Body of pancreas (tissue), 4 donors: ENCODE measurements at regions not wholly inside any gene's neighbourhood (a gene's known extent, or its start where the extent isn't known, plus 50 kb on each side); places are given as distances from the start of the nearest gene placed in this dataset.

Source experiments
- ATAC-seq: fragments of 150-250 bp; one replicate; pipeline ENCODE4 v1.9.1; 2016
- DNase-seq, 4 donors: peaks; one replicate each; pipeline ENCODE4 v3.0.0-alpha.2; 2019
- H3K27ac ChIP-seq, 4 donors: fragments of 200-600 bp; sonication (generic); 1 replicate in 3 of 4; 2 replicates in 1 of 4; pipeline versions ENCODE4 v1.5.1 to v1.6.1; 2016 to 2019; ENCODE audit warnings: mild to moderate bottlenecking in 1 of 4, mixed read lengths in 1 of 4, moderate library complexity in 1 of 4
- H3K27me3 ChIP-seq, 2 donors: fragments of 200-600 bp; sonication (generic); one replicate each; pipeline ENCODE4 v1.6.0; 2016; ENCODE audit warnings: mild to moderate bottlenecking in 1 of 2
- H3K36me3 ChIP-seq, 2 donors: fragments of 200-600 bp; sonication (generic); replicated peaks in 1 of 2; 2 replicates each; pipeline ENCODE4 v1.5.1; 2016; ENCODE audit warnings: low read depth in 2 of 2; ENCODE audit not compliant: insufficient read depth in 1 of 2
- H3K4me1 ChIP-seq: fragments of 200-600 bp; sonication (generic); one replicate; pipeline ENCODE4 v1.6.0; 2016
- H3K4me3 ChIP-seq, 2 donors: fragments of 200-600 bp; sonication (generic); 1 replicate in 1 of 2; 2 replicates in 1 of 2; pipeline ENCODE4 v1.5.1; 2016 to 2019
- H3K9me3 ChIP-seq, 3 donors: fragments of 200-600 bp; sonication (generic); 1 replicate in 2 of 3; 2 replicates in 1 of 3; pipeline ENCODE4 v1.5.1; 2016
- POLR2A ChIP-seq, 3 donors: fragments of 450-650 bp; IDR thresholded peaks; one replicate each; pipeline ENCODE4 v1.6.1; 2016; ENCODE audit warnings: antibody characterized with exemption in 3 of 3, mild to moderate bottlenecking in 2 of 3
- WGBS, 2 donors: methylation state at CpG; one replicate each; pipeline ENCODE4 v1.1.5; 2017; 5-methylcytosine and 5-hydroxymethylcytosine counted together
- intact Hi-C: fragments of 100-400 bp; cut with DNase I; formaldehyde crosslinking; loops from one replicate; pipeline ENCODE4 v1.15.1; 2023
- TF ChIP-seq, protein P1 (sequence below), 7 experiments: fragments of 450-650 bp in 4 of 7; fragments of 200-600 bp in 3 of 7; sonication (generic) in 3 of 7; IDR thresholded peaks; one replicate each; pipeline ENCODE4 v1.5.1; 2016 to 2019; ENCODE audit warnings: antibody characterized with exemption in 7 of 7

DNA sequence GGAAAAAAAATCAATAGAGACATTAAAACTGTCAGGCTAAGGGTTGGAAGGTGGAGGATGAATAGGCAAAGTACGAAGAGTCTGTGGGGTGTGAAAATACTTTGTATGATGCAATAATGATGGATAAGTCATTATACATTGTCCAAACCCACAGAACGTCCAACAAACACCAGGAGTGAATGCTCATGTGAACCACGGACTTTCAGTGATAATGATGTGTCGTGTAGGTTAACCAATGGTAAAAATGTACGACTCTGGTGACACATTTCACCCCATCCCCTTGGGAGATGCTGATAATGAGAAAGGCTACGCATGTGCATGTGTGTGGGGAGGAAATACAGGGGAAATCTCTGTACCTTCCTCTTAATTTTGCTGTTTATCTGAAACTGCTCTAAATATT, 665.2 kb downstream of the FAT4 start:
- WGBS, 2 donors = 64 to 69% methylated on average over 6 of the region's 6 CpGs
- H3K9me3 ChIP-seq = no peaks in the 10 kb centered on the region
- H3K4me1 ChIP-seq = no peaks in the 10 kb centered on the region
- H3K4me3 ChIP-seq = no peak overlapping the region
- no peak overlapping the region for H3K27ac ChIP-seq
- DNase-seq = no peak
- no peaks in the 10 kb centered on the region for H3K36me3 ChIP-seq
- H3K27me3 ChIP-seq = no peaks in the 10 kb centered on the region
- intact Hi-C loops = no loop called here
- TF ChIP-seq, protein P1, sequence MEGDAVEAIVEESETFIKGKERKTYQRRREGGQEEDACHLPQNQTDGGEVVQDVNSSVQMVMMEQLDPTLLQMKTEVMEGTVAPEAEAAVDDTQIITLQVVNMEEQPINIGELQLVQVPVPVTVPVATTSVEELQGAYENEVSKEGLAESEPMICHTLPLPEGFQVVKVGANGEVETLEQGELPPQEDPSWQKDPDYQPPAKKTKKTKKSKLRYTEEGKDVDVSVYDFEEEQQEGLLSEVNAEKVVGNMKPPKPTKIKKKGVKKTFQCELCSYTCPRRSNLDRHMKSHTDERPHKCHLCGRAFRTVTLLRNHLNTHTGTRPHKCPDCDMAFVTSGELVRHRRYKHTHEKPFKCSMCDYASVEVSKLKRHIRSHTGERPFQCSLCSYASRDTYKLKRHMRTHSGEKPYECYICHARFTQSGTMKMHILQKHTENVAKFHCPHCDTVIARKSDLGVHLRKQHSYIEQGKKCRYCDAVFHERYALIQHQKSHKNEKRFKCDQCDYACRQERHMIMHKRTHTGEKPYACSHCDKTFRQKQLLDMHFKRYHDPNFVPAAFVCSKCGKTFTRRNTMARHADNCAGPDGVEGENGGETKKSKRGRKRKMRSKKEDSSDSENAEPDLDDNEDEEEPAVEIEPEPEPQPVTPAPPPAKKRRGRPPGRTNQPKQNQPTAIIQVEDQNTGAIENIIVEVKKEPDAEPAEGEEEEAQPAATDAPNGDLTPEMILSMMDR (IDR thresholded peaks at IDR 0.05) = no peak
- no peak for TF ChIP-seq POLR2A (IDR thresholded peaks at IDR 0.05)
- no peak for ATAC-seq

DNA sequence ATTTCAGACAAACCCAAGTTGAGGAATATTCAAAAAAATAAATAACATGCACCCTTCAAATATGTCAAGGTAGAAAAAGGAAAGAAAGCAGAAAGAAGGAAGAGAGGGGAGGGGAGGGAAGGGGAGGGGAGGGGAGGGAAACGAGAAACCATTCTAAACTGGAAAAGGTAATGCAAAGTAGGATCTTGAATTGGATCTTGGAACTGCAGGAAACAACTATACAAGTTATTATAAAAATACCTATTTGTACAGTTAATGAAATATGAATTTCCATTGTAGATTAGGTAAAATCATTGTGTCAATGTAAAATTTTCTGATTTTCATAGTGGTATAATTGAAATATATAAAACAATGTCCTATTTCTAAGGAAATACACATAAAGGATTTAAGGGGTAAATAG, 668.4 kb downstream of the FAT4 start:
- TF ChIP-seq POLR2A (IDR thresholded peaks at IDR 0.05) = no peak
- TF ChIP-seq, protein P1 (IDR thresholded peaks at IDR 0.05) = no peak
- Histone ChIP-seq H3K9me3 (no peaks in the 10 kb centered on the region), H3K27ac (no peak overlapping the region), H3K27me3 (no peaks in the 10 kb centered on the region), H3K4me1 (no peaks in the 10 kb centered on the region), H3K36me3 (no peaks in the 10 kb centered on the region), H3K4me3 (no peak overlapping the region)
- intact Hi-C loops = no loop called here
- 67 to 74% methylated on average over 1 of the region's 1 CpG for whole genome bisulfite sequencing, 2 donors
- ATAC-seq = no peak
- no peak for DNase-seq

DNA sequence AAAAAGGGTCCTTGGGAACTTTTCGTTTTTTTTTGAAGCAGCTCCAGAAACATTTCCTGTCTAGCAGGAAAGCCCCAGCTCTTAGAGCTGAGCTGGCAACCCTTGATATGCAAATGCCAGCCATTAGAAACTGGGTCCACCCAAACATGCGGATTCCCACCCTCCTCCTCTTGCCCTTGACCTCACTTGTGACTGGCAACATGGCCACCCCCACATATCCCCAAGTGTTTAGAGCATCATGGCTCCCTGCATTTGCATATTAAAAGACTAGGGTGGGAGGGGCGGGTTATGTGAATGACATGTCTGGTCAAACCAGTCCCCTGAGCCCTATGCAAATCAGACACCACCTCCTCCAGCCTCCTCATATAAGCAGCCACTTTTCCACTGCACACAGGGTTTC, 671.1 kb downstream of the FAT4 start:
- TF ChIP-seq, protein P1 (IDR thresholded peaks at IDR 0.05) = no peak
- TF ChIP-seq POLR2A (IDR thresholded peaks at IDR 0.05) = no peak
- WGBS, 2 donors = 37 to 44% methylated on average over 3 of the region's 3 CpGs
- no peak for ATAC-seq

DNA sequence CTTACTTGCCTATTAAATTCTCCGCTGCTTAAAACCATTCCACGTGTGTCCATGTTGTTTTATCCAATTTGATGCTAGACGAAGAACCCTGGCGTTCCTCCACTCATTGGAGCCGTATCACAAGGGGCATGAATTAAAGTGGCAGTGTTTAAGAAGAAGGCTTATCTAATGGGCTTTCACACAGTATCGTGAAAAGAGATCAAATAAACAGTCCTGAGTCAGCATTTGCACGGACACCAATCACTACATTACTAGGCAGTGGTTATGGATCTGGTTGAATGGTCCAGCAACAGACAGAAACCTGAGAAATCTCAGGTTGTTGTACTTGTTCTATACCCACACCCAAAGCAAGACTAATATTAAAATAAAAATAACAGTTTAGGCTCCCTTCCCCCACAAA, 671.6 kb downstream of the FAT4 start:
- intact Hi-C loops = no loop called here
- Histone ChIP-seq H3K4me3 (no peak overlapping the region), H3K36me3 (no peaks in the 10 kb centered on the region), H3K27me3 (no peaks in the 10 kb centered on the region), H3K9me3 (no peaks in the 10 kb centered on the region), H3K4me1 (no peaks in the 10 kb centered on the region), H3K27ac (no peak overlapping the region)
- 64 to 74% methylated on average over 7 of the region's 7 CpGs for WGBS, 2 donors
- DNase-seq (no peak), ATAC-seq (no peak)
- TF ChIP-seq POLR2A (IDR thresholded peaks at IDR 0.05) = no peak
- TF ChIP-seq, protein P1 (IDR thresholded peaks at IDR 0.05) = no peak

More for the DNA sequence above, 671.1 kb downstream of the FAT4 start:
- Histone ChIP-seq H3K4me3 (no peak overlapping the region), H3K9me3 (no peaks in the 10 kb centered on the region), H3K36me3 (no peaks in the 10 kb centered on the region), H3K27me3 (no peaks in the 10 kb centered on the region), H3K4me1 (no peaks in the 10 kb centered on the region), H3K27ac (no peak overlapping the region)
- intact Hi-C loops = no loop called here
- DNase-seq = no peak

DNA sequence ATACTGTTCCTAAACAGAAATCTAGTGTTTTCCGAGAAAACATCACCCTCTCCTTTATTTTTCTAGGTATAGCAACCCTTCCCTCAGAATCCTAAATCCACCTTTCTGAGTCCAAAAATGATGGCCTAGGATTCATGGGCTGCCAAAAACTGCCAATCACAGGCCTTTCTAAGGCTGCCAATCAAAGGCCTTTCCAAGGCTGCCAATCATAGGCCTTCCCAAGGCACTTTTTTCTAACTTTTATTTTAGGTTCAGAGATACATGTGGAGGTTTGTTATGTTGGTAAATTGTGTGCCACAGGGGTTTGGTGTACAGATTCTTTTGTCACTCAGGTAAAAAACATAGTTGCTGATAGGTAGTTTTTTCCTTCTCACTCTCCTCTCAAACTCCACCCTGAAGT, 673.7 kb downstream of the FAT4 start:
- Histone ChIP-seq H3K27ac (no peak overlapping the region), H3K36me3 (no peaks in the 10 kb centered on the region), H3K4me1 (no peaks in the 10 kb centered on the region), H3K4me3 (no peak overlapping the region), H3K27me3 (no peaks in the 10 kb centered on the region), H3K9me3 (no peaks in the 10 kb centered on the region)
- ATAC-seq = no peak
- 77 to 82% methylated on average over 1 of the region's 1 CpG for WGBS, 2 donors
- intact Hi-C loops = no loop called here
- TF ChIP-seq, protein P1 (IDR thresholded peaks at IDR 0.05) = no peak
- no peak for TF ChIP-seq POLR2A (IDR thresholded peaks at IDR 0.05)
- DNase-seq = no peak
